H1 (cell line): ENCODE measurements at regions not wholly inside any gene's neighbourhood (a gene's known extent, or its start where the extent isn't known, plus 50 kb on each side); places are given as distances from the start of the nearest gene placed in this dataset.
A peak's percentile ranks its signal among the peaks of the same experiment; 100 is the strongest.

ENCODE experiments used
- CTCF ChIA-PET: fragments of 300-600 bp; sonication (Branson Sonifier 250); formaldehyde crosslinking; loops from one replicate; lab custom pipeline; 2021; ENCODE audit not compliant: partially characterized antibody; lab: Charles Lee
- POLR2A ChIA-PET: fragments of 300-600 bp; sonication (Branson Sonifier 250); formaldehyde crosslinking; loops from one replicate; lab custom pipeline; 2021; ENCODE audit warnings: inconsistent platforms; ENCODE audit not compliant: partially characterized antibody; lab: Charles Lee
- DNase-seq, 2 experiments: peaks; one replicate each; pipeline versions ENCODE4 v3.0.0 to v3.0.0-alpha.2; 2010 to 2022; ENCODE audit warnings: low spot score in 2 of 2, low read depth in 1 of 2, mixed read lengths in 1 of 2
- FAIRE-seq: peaks from 2 replicates; lab custom pipeline; 2011; peaks lifted over from hg19 to GRCh38; lab: Jason Lieb, UNC
- H2AFZ ChIP-seq: 2 replicates; pipeline ENCODE4 v1.8.1; 2012; ENCODE audit warnings: low read length, inconsistent platforms
- H2AK5ac ChIP-seq: 2 replicates; pipeline ENCODE4 v1.6.1; 2013; ENCODE audit warnings: low read depth, low read length
- H2BK120ac ChIP-seq: replicated peaks from 2 replicates; pipeline ENCODE3; 2013; ENCODE audit warnings: low read depth, low read length, inconsistent platforms
- H2BK12ac ChIP-seq: 2 replicates; pipeline ENCODE4 v1.6.1; 2013; ENCODE audit warnings: low read depth, low read length
- H2BK15ac ChIP-seq: 2 replicates; pipeline ENCODE4 v1.6.1; 2013; ENCODE audit warnings: low read length
- H2BK20ac ChIP-seq: 2 replicates; pipeline ENCODE4 v1.6.1; 2013; ENCODE audit warnings: low read length
- H2BK5ac ChIP-seq: 2 replicates; pipeline ENCODE4 v1.6.1; 2013; ENCODE audit warnings: low read depth, low read length
- H3K14ac ChIP-seq: 2 replicates; pipeline ENCODE4 v1.6.1; 2013; ENCODE audit warnings: inconsistent platforms; ENCODE audit not compliant: insufficient read length
- H3K18ac ChIP-seq: 2 replicates; pipeline ENCODE4 v1.6.1; 2013; ENCODE audit warnings: low read length; ENCODE audit errors: extremely low read depth
- H3K23ac ChIP-seq: 2 replicates; pipeline ENCODE4 v1.6.1; 2013; ENCODE audit warnings: inconsistent platforms; ENCODE audit not compliant: insufficient read length
- H3K23me2 ChIP-seq: 2 replicates; pipeline ENCODE4 v1.6.1; 2013; ENCODE audit warnings: low read depth, low read length
- H3K27ac ChIP-seq: 2 replicates; pipeline ENCODE4 v1.6.1; 2011; ENCODE audit warnings: low read depth, low read length, inconsistent platforms
- H3K27me3 ChIP-seq, 4 experiments: replicated peaks in 1 of 4; 1 replicate in 1 of 4; 2 replicates in 3 of 4; pipeline versions ENCODE4 v1.6.1 to v1.8.1; 2011 to 2013; ENCODE audit warnings: low read length in 3 of 4, mild to moderate bottlenecking in 3 of 4, inconsistent platforms in 2 of 4, mixed read lengths in 2 of 4, moderate library complexity in 1 of 4; ENCODE audit not compliant: control insufficient read depth in 3 of 4, insufficient read depth in 3 of 4; ENCODE audit errors: extremely low read depth in 1 of 4
- H3K36me3 ChIP-seq, 4 experiments: 2 replicates each; pipeline versions ENCODE4 v1.6.1 to v1.8.1; 2011 to 2013; ENCODE audit warnings: mild to moderate bottlenecking in 4 of 4, low read length in 3 of 4, moderate library complexity in 2 of 4, control low read depth in 1 of 4, inconsistent platforms in 1 of 4; ENCODE audit not compliant: insufficient read depth in 4 of 4, control insufficient read depth in 2 of 4
- H3K4ac ChIP-seq: replicated peaks from 2 replicates; pipeline ENCODE3; 2013; ENCODE audit warnings: low read length, low read depth, mixed read lengths, inconsistent platforms; ENCODE audit not compliant: insufficient read length
- H3K4me1 ChIP-seq, 4 experiments: replicated peaks in 1 of 4; 1 replicate in 1 of 4; 2 replicates in 3 of 4; pipeline versions ENCODE4 v1.6.1 to v1.8.1; 2011 to 2013; ENCODE audit warnings: low read length in 3 of 4, inconsistent platforms in 2 of 4, mixed read lengths in 1 of 4; ENCODE audit not compliant: insufficient read depth in 4 of 4, control insufficient read depth in 3 of 4
- H3K4me2 ChIP-seq, 2 experiments: 2 replicates each; pipeline versions ENCODE4 v1.6.1 to v1.8.1; 2011 to 2013; ENCODE audit warnings: low read depth in 2 of 2, low read length in 2 of 2, control low read depth in 1 of 2, inconsistent platforms in 1 of 2, mild to moderate bottlenecking in 1 of 2; ENCODE audit not compliant: insufficient read depth in 1 of 2
- H3K4me3 ChIP-seq, 4 experiments: fragments of 200-600, 300-600 bp in 1 of 4; sonication (generic), shearing (Covaris generic), sonication (Bioruptor Twin) in 1 of 4; 2 replicates each; pipeline versions ENCODE4 v1.5.1 to v1.8.1; 2011 to 2016; ENCODE audit warnings: low read length in 4 of 4, low read depth in 3 of 4, control low read depth in 2 of 4, inconsistent platforms in 2 of 4, mild to moderate bottlenecking in 2 of 4, mixed read lengths in 1 of 4, moderate library complexity in 1 of 4; ENCODE audit not compliant: insufficient read depth in 2 of 4; ENCODE audit errors: extremely low read depth in 1 of 4
- H3K56ac ChIP-seq: replicated peaks from 2 replicates; pipeline ENCODE3; 2013; ENCODE audit warnings: low read depth, mild to moderate bottlenecking, mixed read lengths, low read length, inconsistent platforms; ENCODE audit not compliant: insufficient read length
- H3K79me1 ChIP-seq: 2 replicates; pipeline ENCODE4 v1.6.1; 2013; ENCODE audit warnings: low read depth, low read length, control low read depth
- H3K79me2 ChIP-seq, 2 experiments: 2 replicates each; pipeline versions ENCODE4 v1.6.1 to v1.8.1; 2012 to 2013; ENCODE audit warnings: low read length in 2 of 2, mild to moderate bottlenecking in 2 of 2, inconsistent platforms in 1 of 2; ENCODE audit not compliant: insufficient read depth in 2 of 2, control insufficient read depth in 1 of 2
- H3K9ac ChIP-seq, 4 experiments: replicated peaks in 1 of 4; 1 replicate in 1 of 4; 2 replicates in 3 of 4; pipeline versions ENCODE4 v1.6.1 to v1.8.1; 2011 to 2013; ENCODE audit warnings: low read depth in 3 of 4, low read length in 3 of 4, control low read depth in 2 of 4, mild to moderate bottlenecking in 2 of 4, moderate library complexity in 2 of 4, inconsistent platforms in 1 of 4; ENCODE audit errors: extremely low read depth in 1 of 4
- H3K9me3 ChIP-seq, 2 experiments: 2 replicates each; pipeline versions ENCODE4 v1.6.1 to v1.8.1; 2012 to 2013; ENCODE audit warnings: mild to moderate bottlenecking in 2 of 2, moderate library complexity in 2 of 2, control low read depth in 1 of 2, inconsistent platforms in 1 of 2, low read depth in 1 of 2, low read length in 1 of 2, mixed read lengths in 1 of 2; ENCODE audit not compliant: insufficient read depth in 2 of 2
- H4K20me1 ChIP-seq, 2 experiments: replicated peaks in 1 of 2; 2 replicates each; pipeline versions ENCODE3 to v1.8.1; 2011 to 2013; ENCODE audit warnings: inconsistent platforms in 2 of 2, low read length in 2 of 2, mild to moderate bottlenecking in 1 of 2; ENCODE audit not compliant: insufficient read depth in 2 of 2, control insufficient read depth in 1 of 2
- H4K5ac ChIP-seq: 2 replicates; pipeline ENCODE4 v1.6.1; 2013; ENCODE audit warnings: low read length, low read depth, mixed read lengths, inconsistent platforms; ENCODE audit not compliant: insufficient read length
- H4K8ac ChIP-seq: 2 replicates; pipeline ENCODE4 v1.8.0; 2013; ENCODE audit warnings: mild to moderate bottlenecking, moderate library complexity, low read length, inconsistent platforms; ENCODE audit not compliant: insufficient read depth; ENCODE audit errors: extremely low read depth
- H4K91ac ChIP-seq: replicated peaks from 2 replicates; pipeline ENCODE3; 2013; ENCODE audit warnings: low read length, mixed read lengths, inconsistent platforms; ENCODE audit not compliant: insufficient read length
- CBX8 ChIP-seq: fragments of 300-800, 300-1000 bp; sonication (generic); IDR thresholded peaks from 2 replicates; pipeline ENCODE4 v1.7.1; 2016; ENCODE audit warnings: low read depth, low read length, borderline replicate concordance
- CEBPB ChIP-seq: IDR thresholded peaks from 2 replicates; pipeline ENCODE4 v1.6.1; 2012; ENCODE audit warnings: low read depth, low read length
- EZH2 ChIP-seq: fragments of 200-600 bp; sonication (generic); IDR thresholded peaks from 2 replicates; pipeline ENCODE4 v1.7.1; 2012; ENCODE audit warnings: low read depth, mild to moderate bottlenecking, moderate library complexity, low read length, inconsistent platforms; ENCODE audit not compliant: severe bottlenecking
- KDM4A ChIP-seq: IDR thresholded peaks from one replicate; pipeline ENCODE4 v1.7.1; 2012; ENCODE audit warnings: low read depth, mild to moderate bottlenecking, moderate library complexity, low read length, inconsistent platforms; ENCODE audit not compliant: severe bottlenecking
- MAX ChIP-seq: IDR thresholded peaks from 2 replicates; pipeline ENCODE4 v1.6.1; 2012; ENCODE audit warnings: inconsistent platforms
- RAD21 ChIP-seq, 2 experiments: IDR thresholded peaks in 1 of 2; conservative IDR thresholded peaks in 1 of 2; 2 replicates each; pipeline ENCODE4 v1.6.1; 2011; ENCODE audit warnings: low read depth in 2 of 2, low read length in 2 of 2, improper control_type of control experiment in 1 of 2, inconsistent platforms in 1 of 2, mild to moderate bottlenecking in 1 of 2, moderate library complexity in 1 of 2
- RBBP5 ChIP-seq: IDR thresholded peaks from 2 replicates; pipeline ENCODE4 v1.7.1; 2012; ENCODE audit warnings: low read depth, mild to moderate bottlenecking, inconsistent platforms, low read length, moderate library complexity, borderline replicate concordance
- RFX5 ChIP-seq: IDR thresholded peaks from 2 replicates; pipeline ENCODE4 v1.6.1; 2011; ENCODE audit warnings: low read depth, low read length, improper control_type of control experiment, borderline replicate concordance
- SIN3A ChIP-seq, 2 experiments: IDR thresholded peaks in 1 of 2; conservative IDR thresholded peaks in 1 of 2; 2 replicates each; pipeline ENCODE4 v1.6.1; 2011 to 2012; ENCODE audit warnings: low read length in 2 of 2, improper control_type of control experiment in 1 of 2, low read depth in 1 of 2, mild to moderate bottlenecking in 1 of 2
- SIRT6 ChIP-seq: IDR thresholded peaks from one replicate; pipeline ENCODE4 v1.7.1; 2012; ENCODE audit warnings: low read length, inconsistent platforms
- TAF1 ChIP-seq: IDR thresholded peaks from 2 replicates; pipeline ENCODE4 v1.6.1; 2011; ENCODE audit warnings: mild to moderate bottlenecking, low read depth, low read length
- TEAD4 ChIP-seq: IDR thresholded peaks from 2 replicates; pipeline ENCODE4 v1.6.1; 2012; ENCODE audit warnings: low read depth, low read length, inconsistent platforms, mixed read lengths
- TF ChIP-seq, protein P1 (sequence below), 3 experiments: IDR thresholded peaks; 1 replicate in 2 of 3; 2 replicates in 1 of 3; pipeline versions ENCODE4 v1.5.1 to v1.6.1; 2011; ENCODE audit warnings: low read length in 3 of 3, mild to moderate bottlenecking in 3 of 3, inconsistent platforms in 2 of 3, low read depth in 1 of 3, moderate library complexity in 1 of 3; ENCODE audit not compliant: insufficient read depth in 1 of 3; ENCODE audit errors: control extremely low read depth in 1 of 3

- POLR2A ChIA-PET: no interaction called here
- H2BK5ac ChIP-seq: no peak overlapping the region
- H3K23me2 ChIP-seq: no peaks in the 10 kb centered on the region
- no peak overlapping the region for H3K4ac ChIP-seq
- H3K9ac ChIP-seq: no peak overlapping the region
- H2BK120ac ChIP-seq: no peak overlapping the region
- no peak overlapping the region for H2BK15ac ChIP-seq
- DNase-seq (no peak), FAIRE-seq (no peak)
- no peak overlapping the region for H2BK12ac ChIP-seq
- no peaks in the 10 kb centered on the region for H4K20me1 ChIP-seq
- H3K27me3 ChIP-seq: no peaks in the 10 kb centered on the region
- H3K9me3 ChIP-seq: no peaks in the 10 kb centered on the region
- H3K4me1 ChIP-seq: no peaks in the 10 kb centered on the region
- no peak overlapping the region for H4K5ac ChIP-seq
- no peak overlapping the region for H2AK5ac ChIP-seq
- no peak overlapping the region for H3K4me2 ChIP-seq
- H4K8ac ChIP-seq: no peak overlapping the region
- no peaks in the 10 kb centered on the region for H3K36me3 ChIP-seq
- no peak overlapping the region for H2BK20ac ChIP-seq
- H2AFZ ChIP-seq: peak overlapping the region; percentile 11; the same call in 1 of the 2 replicates
- H3K4me3 ChIP-seq: no peak overlapping the region
- H3K18ac ChIP-seq: no peak overlapping the region
- no peak overlapping the region for H3K56ac ChIP-seq
- no peaks in the 10 kb centered on the region for H3K79me1 ChIP-seq
- H3K14ac ChIP-seq: no peak overlapping the region
- no peaks in the 10 kb centered on the region for H3K79me2 ChIP-seq
- H3K27ac ChIP-seq: no peak overlapping the region
- H4K91ac ChIP-seq: no peak overlapping the region
- H3K23ac ChIP-seq: no peak overlapping the region
- CTCF ChIA-PET: no interaction called here
- TF ChIP-seq CBX8 (no peak), MAX (no peak), RFX5 (no peak), CEBPB (no peak), SIRT6 (no peak), TEAD4 (no peak), SIN3A (conservative IDR thresholded peaks at IDR 0.05 in 1 of 2, IDR thresholded peaks at IDR 0.05 in 1 of 2; ENCODE audit: low read depth in 1 of 2, low read length in 2 of 2) (no peak), TAF1 (no peak), KDM4A (no peak), RBBP5 (no peak), RAD21 (IDR thresholded peaks at IDR 0.05 in 1 of 2, conservative IDR thresholded peaks at IDR 0.05 in 1 of 2; ENCODE audit: low read depth in 2 of 2, low read length in 2 of 2) (no peak), EZH2 (no peak)
- TF ChIP-seq, protein P1, sequence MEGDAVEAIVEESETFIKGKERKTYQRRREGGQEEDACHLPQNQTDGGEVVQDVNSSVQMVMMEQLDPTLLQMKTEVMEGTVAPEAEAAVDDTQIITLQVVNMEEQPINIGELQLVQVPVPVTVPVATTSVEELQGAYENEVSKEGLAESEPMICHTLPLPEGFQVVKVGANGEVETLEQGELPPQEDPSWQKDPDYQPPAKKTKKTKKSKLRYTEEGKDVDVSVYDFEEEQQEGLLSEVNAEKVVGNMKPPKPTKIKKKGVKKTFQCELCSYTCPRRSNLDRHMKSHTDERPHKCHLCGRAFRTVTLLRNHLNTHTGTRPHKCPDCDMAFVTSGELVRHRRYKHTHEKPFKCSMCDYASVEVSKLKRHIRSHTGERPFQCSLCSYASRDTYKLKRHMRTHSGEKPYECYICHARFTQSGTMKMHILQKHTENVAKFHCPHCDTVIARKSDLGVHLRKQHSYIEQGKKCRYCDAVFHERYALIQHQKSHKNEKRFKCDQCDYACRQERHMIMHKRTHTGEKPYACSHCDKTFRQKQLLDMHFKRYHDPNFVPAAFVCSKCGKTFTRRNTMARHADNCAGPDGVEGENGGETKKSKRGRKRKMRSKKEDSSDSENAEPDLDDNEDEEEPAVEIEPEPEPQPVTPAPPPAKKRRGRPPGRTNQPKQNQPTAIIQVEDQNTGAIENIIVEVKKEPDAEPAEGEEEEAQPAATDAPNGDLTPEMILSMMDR (IDR thresholded peaks at IDR 0.05; ENCODE audit: control extremely low read depth in 1 of 3, insufficient read depth in 1 of 3, low read depth in 1 of 3, low read length in 3 of 3): no peak
Observed at GRCh38 chr2:187084524-187084923, 235.6 kb upstream of the ZSWIM2 start.
